Endothelial cell of umbilical vein (primary cell): ENCODE measurements at regions not wholly inside any gene's neighbourhood (a gene's known extent, or its start where the extent isn't known, plus 50 kb on each side); places are given as distances from the start of the nearest gene placed in this dataset.

Experiments
- BruUV-seq: library from RNA; stranded (reverse); fragments of 400-500 nt; replicated peaks from 2 replicates; lab custom pipeline; 2021; lab: Mats Ljungman, UMichigan
- CTCF ChIA-PET: fragments of 300-600, 350-600 bp; sonication (Branson Sonifier 250); formaldehyde crosslinking; loops from one replicate; lab custom pipeline; 2021; ENCODE audit warnings: antibody characterized with exemption, inconsistent platforms; lab: Charles Lee
- POLR2A ChIA-PET: fragments of 300-600, 350-600 bp; sonication (Branson Sonifier 250); formaldehyde crosslinking; loops from one replicate; lab custom pipeline; 2021; ENCODE audit warnings: antibody characterized with exemption, inconsistent platforms; lab: Charles Lee
- DNase-seq: peaks from one replicate; pipeline ENCODE4 v3.0.0-alpha.2; 2011; ENCODE audit warnings: low read depth, low spot score
- FAIRE-seq: peaks from 2 replicates; lab custom pipeline; 2011; peaks lifted over from hg19 to GRCh38; lab: Jason Lieb, UNC
- H2AFZ ChIP-seq: 2 replicates; pipeline ENCODE4 v1.6.0; 2012; ENCODE audit warnings: low read depth, low read length, control low read depth, inconsistent platforms
- H3K27ac ChIP-seq: 2 replicates; pipeline ENCODE4 v1.5.1; 2011; ENCODE audit warnings: low read depth, mild to moderate bottlenecking, control low read depth, low read length, moderate library complexity; ENCODE audit not compliant: insufficient read depth
- H3K27me3 ChIP-seq, 2 experiments: 2 replicates each; pipeline versions ENCODE4 v1.6.0 to v1.6.1; 2011; ENCODE audit warnings: low read length in 2 of 2, mixed read lengths in 1 of 2; ENCODE audit not compliant: control insufficient read depth in 2 of 2, insufficient read depth in 2 of 2
- H3K36me3 ChIP-seq, 2 experiments: 2 replicates in 1 of 2; 3 replicates in 1 of 2; pipeline ENCODE4 v1.5.1; 2011; ENCODE audit warnings: low read length in 2 of 2, mild to moderate bottlenecking in 1 of 2, moderate library complexity in 1 of 2; ENCODE audit not compliant: control insufficient read depth in 2 of 2, insufficient read depth in 2 of 2; ENCODE audit errors: extremely low read depth in 1 of 2
- H3K4me1 ChIP-seq: 3 replicates; pipeline ENCODE4 v1.5.1; 2011; ENCODE audit warnings: mild to moderate bottlenecking, low read length; ENCODE audit not compliant: control insufficient read depth, insufficient read depth; ENCODE audit errors: extremely low read depth
- H3K4me2 ChIP-seq: 2 replicates; pipeline ENCODE4 v1.6.1; 2011; ENCODE audit warnings: low read length, control low read depth, mixed read lengths; ENCODE audit not compliant: insufficient read depth
- H3K4me3 ChIP-seq, 3 experiments: fragments of 200-600 bp in 1 of 3; sonication (generic), shearing (Covaris generic) in 1 of 3; replicated peaks in 1 of 3; 2 replicates each; pipeline ENCODE4 v1.5.1; 2011 to 2016; ENCODE audit warnings: control low read depth in 3 of 3, low read length in 3 of 3, mild to moderate bottlenecking in 2 of 3, inconsistent platforms in 1 of 3, low read depth in 1 of 3, moderate library complexity in 1 of 3; ENCODE audit not compliant: insufficient read depth in 1 of 3
- H3K79me2 ChIP-seq: 2 replicates; pipeline ENCODE4 v1.6.0; 2012; ENCODE audit warnings: low read length, inconsistent platforms; ENCODE audit not compliant: control insufficient read depth, insufficient read depth
- H3K9ac ChIP-seq: replicated peaks from 2 replicates; pipeline ENCODE3; 2011; ENCODE audit warnings: low read length, control low read depth; ENCODE audit not compliant: insufficient read depth; ENCODE audit errors: extremely low read depth
- H3K9me1 ChIP-seq: replicated peaks from 3 replicates; pipeline ENCODE4 v1.6.0; 2011; ENCODE audit warnings: mild to moderate bottlenecking, low read length; ENCODE audit not compliant: control insufficient read depth, insufficient read depth; ENCODE audit errors: extremely low read depth
- H3K9me3 ChIP-seq: replicated peaks from 2 replicates; pipeline ENCODE4 v1.5.1; 2012; ENCODE audit warnings: low read length, inconsistent platforms; ENCODE audit not compliant: control insufficient read depth, insufficient read depth
- H4K20me1 ChIP-seq: replicated peaks from 2 replicates; pipeline ENCODE3; 2011; ENCODE audit warnings: mild to moderate bottlenecking, low read length; ENCODE audit not compliant: control insufficient read depth, insufficient read depth; ENCODE audit errors: extremely low read depth
- CTCF ChIP-seq, 2 donors: IDR thresholded peaks; 1 replicate in 1 of 2; 2 replicates in 1 of 2; pipeline ENCODE4 v1.5.1; 2011; ENCODE audit warnings: low read length in 2 of 2, mild to moderate bottlenecking in 2 of 2, moderate library complexity in 2 of 2, control low read depth in 1 of 2, inconsistent platforms in 1 of 2, low read depth in 1 of 2; ENCODE audit not compliant: insufficient read depth in 1 of 2; ENCODE audit errors: extremely low read depth in 1 of 2
- EZH2 ChIP-seq: IDR thresholded peaks from 2 replicates; pipeline ENCODE4 v1.6.1; 2012; ENCODE audit warnings: borderline replicate concordance, low read depth, mild to moderate bottlenecking, moderate library complexity, low read length, inconsistent platforms; ENCODE audit not compliant: severe bottlenecking
- FOS ChIP-seq: IDR thresholded peaks from 2 replicates; pipeline ENCODE4 v1.6.1; 2011; ENCODE audit warnings: mild to moderate bottlenecking, low read length, moderate library complexity, borderline replicate concordance; ENCODE audit not compliant: insufficient read depth
- GATA2 ChIP-seq: IDR thresholded peaks from 2 replicates; pipeline ENCODE4 v1.7.0; 2011; ENCODE audit warnings: low read depth, mild to moderate bottlenecking, moderate library complexity, mixed read lengths, low read length; ENCODE audit not compliant: insufficient read length, insufficient read depth
- JUN ChIP-seq: IDR thresholded peaks from 2 replicates; pipeline ENCODE4 v1.6.1; 2011; ENCODE audit warnings: borderline replicate concordance, low read depth; ENCODE audit not compliant: insufficient read length, insufficient read depth
- MYC ChIP-seq: IDR thresholded peaks from one replicate; pipeline ENCODE4 v1.6.1; 2011; ENCODE audit warnings: mild to moderate bottlenecking, low read depth, low read length
- POLR2A ChIP-seq: IDR thresholded peaks from 2 replicates; pipeline ENCODE4 v1.6.1; 2012; ENCODE audit warnings: low read depth, mild to moderate bottlenecking, control low read depth, low read length
- POLR2AphosphoS5 ChIP-seq: IDR thresholded peaks from 2 replicates; pipeline ENCODE4 v1.6.1; 2012; ENCODE audit warnings: low read depth, mild to moderate bottlenecking, control low read depth, low read length, moderate library complexity; ENCODE audit not compliant: insufficient read depth
- dilution Hi-C: fragments of 300-500 bp; cut with MboI; formaldehyde crosslinking; loops from one replicate; pipeline ENCODE4 v1.15.0; 2019; ENCODE audit warnings: low sequenced_read_pairs; ENCODE audit not compliant: extremely low pct_ligation_motif_present
- intact Hi-C: fragments of 100-400 bp; cut with micrococcal nuclease; formaldehyde crosslinking; loops from one replicate; pipeline ENCODE4 v1.10.0; 2022
- TF ChIP-seq, protein P1 (sequence below): IDR thresholded peaks from 2 replicates; pipeline ENCODE4 v1.6.1; 2011; ENCODE audit not compliant: insufficient read depth, insufficient read length

- FAIRE-seq (no peak), DNase-seq (no peak)
- no peaks in the 10 kb centered on the region for H3K36me3 ChIP-seq
- H4K20me1 ChIP-seq = no peaks in the 10 kb centered on the region
- no TSS peak for BruUV-seq
- POLR2A ChIA-PET = no interaction called here
- CTCF ChIA-PET = no interaction called here
- TF ChIP-seq MYC (no peak), CTCF (IDR thresholded peaks at IDR 0.05; ENCODE audit: extremely low read depth in 1 of 2, insufficient read depth in 1 of 2, low read depth in 1 of 2, low read length in 2 of 2) (no peak), JUN (no peak), GATA2 (no peak)
- no peaks in the 10 kb centered on the region for H3K79me2 ChIP-seq
- no peaks in the 10 kb centered on the region for H3K9me1 ChIP-seq
- no peaks in the 10 kb centered on the region for H3K9me3 ChIP-seq
- no peak overlapping the region for H3K4me2 ChIP-seq
- H3K27ac ChIP-seq = no peak overlapping the region
- no peak overlapping the region for H3K4me3 ChIP-seq
- dilution Hi-C loops (no loop called here), intact Hi-C loops (loop anchor here (10.0 kb wide), 1 partner anchor 182 kb away; no protein-coding TSS in a partner anchor)
- H3K4me1 ChIP-seq = no peaks in the 10 kb centered on the region
- H3K27me3 ChIP-seq = no peaks in the 10 kb centered on the region
- H3K9ac ChIP-seq = no peak overlapping the region
- H2AFZ ChIP-seq = no peak overlapping the region
Observed at GRCh38 chrX:73267206-73267605, 52.6 kb upstream of the NAP1L2 start.

- TF ChIP-seq FOS (no peak), GATA2 (no peak), MYC (no peak), CTCF (IDR thresholded peaks at IDR 0.05; ENCODE audit: extremely low read depth in 1 of 2, insufficient read depth in 1 of 2, low read depth in 1 of 2, low read length in 2 of 2) (no peak), POLR2A (no peak), EZH2 (no peak), JUN (no peak), POLR2AphosphoS5 (no peak)
- TF ChIP-seq, protein P1, sequence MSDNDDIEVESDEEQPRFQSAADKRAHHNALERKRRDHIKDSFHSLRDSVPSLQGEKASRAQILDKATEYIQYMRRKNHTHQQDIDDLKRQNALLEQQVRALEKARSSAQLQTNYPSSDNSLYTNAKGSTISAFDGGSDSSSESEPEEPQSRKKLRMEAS = no peak
- intact Hi-C loops (loop anchor here (10.0 kb wide), 1 partner anchor 182 kb away; no protein-coding TSS in a partner anchor), dilution Hi-C loops (no loop called here)
- Histone ChIP-seq H3K9ac (no peak overlapping the region), H3K27ac (no peak overlapping the region), H3K27me3 (no peaks in the 10 kb centered on the region), H3K4me2 (no peak overlapping the region), H3K79me2 (no peaks in the 10 kb centered on the region), H2AFZ (no peak overlapping the region), H4K20me1 (no peaks in the 10 kb centered on the region), H3K4me3 (no peak overlapping the region), H3K9me3 (no peaks in the 10 kb centered on the region), H3K36me3 (no peaks in the 10 kb centered on the region), H3K9me1 (no peaks in the 10 kb centered on the region), H3K4me1 (no peaks in the 10 kb centered on the region)
- ChIA-PET POLR2A (no interaction called here), CTCF (no interaction called here)
- no peak for DNase-seq
- no TSS peak for BruUV-seq
- no peak for FAIRE-seq
Observed at GRCh38 chrX:73266766-73267165, 52.1 kb upstream of the NAP1L2 start.
